GM23248 (cell line): ENCODE measurements at regions not wholly inside any gene's neighbourhood (a gene's known extent, or its start where the extent isn't known, plus 50 kb on each side); places are given as distances from the start of the nearest gene placed in this dataset.

Experiments
- EZH2 ChIP-seq: fragments of 200-600 bp; sonication (generic); IDR thresholded peaks from 2 replicates; pipeline ENCODE4 v1.6.1; 2018; ENCODE audit warnings: antibody characterized with exemption, mild to moderate bottlenecking; ENCODE audit not compliant: insufficient read depth, poor library complexity, severe bottlenecking
- EZH2phosphoT487 ChIP-seq: fragments of 200-600 bp; sonication (generic); IDR thresholded peaks from 2 replicates; pipeline ENCODE4 v1.6.1; 2018; ENCODE audit warnings: antibody characterized with exemption, moderate library complexity, mild to moderate bottlenecking, low read depth; ENCODE audit not compliant: insufficient read depth

DNA sequence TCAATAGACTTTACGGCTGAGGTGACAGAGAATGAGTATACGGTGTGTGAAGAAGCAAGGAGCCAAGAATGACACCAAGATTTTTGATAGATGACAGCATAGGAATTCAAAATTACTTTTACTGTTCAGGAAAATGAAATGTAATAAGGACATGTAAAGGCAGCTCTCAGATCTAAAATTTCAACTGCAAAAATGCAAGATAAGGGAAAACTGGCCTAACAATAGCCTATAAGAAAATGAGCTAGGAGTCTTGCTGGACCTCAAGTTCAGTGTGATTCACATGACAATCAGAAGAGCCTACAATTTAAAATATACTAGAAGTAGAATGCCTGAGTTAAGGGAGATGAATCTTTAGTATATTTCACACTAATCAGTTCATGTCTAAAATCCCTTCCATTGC is 102.0 kb downstream of the RPS29 start:
- no peak for TF ChIP-seq EZH2
- no peak for TF ChIP-seq EZH2phosphoT487
